ENCODE measurements at regions not wholly inside any gene's neighbourhood (a gene's known extent, or its start where the extent isn't known, plus 50 kb on each side); places are given as distances from the start of the nearest gene placed in this dataset.

GRCh38 chr18:8928044-8928443 lies 174.5 kb upstream of the NDUFV2 start:
- ATAC-seq (no peak), DNase-seq (ENCODE audit: low spot score) (no peak), FAIRE-seq (no peak)
- H3K4me3 ChIP-seq (replicated peaks in 1 of 3; ENCODE audit: insufficient read depth in 1 of 3, low read depth in 2 of 3, low read length in 3 of 3) = no peak overlapping the region
- no peak overlapping the region for H3K4me2 ChIP-seq (ENCODE audit: low read depth, low read length)
- no peak overlapping the region for H3K9ac ChIP-seq (ENCODE audit: insufficient read depth, low read depth, low read length)
- no peak overlapping the region for H2AFZ ChIP-seq (ENCODE audit: low read length)
- no peaks in the 10 kb centered on the region for H4K20me1 ChIP-seq (ENCODE audit: insufficient read depth, low read length)
- no peak for TF ChIP-seq ZNF781 (CRISPR knock-in tag; IDR thresholded peaks at IDR 0.05; ENCODE audit: borderline replicate concordance, not compliant biosample characterization)
- TF ChIP-seq CEBPB (IDR thresholded peaks at IDR 0.05; ENCODE audit: borderline replicate concordance, low read depth, low read length) = no peak
- no peak for TF ChIP-seq PHF20 (CRISPR knock-in tag; IDR thresholded peaks at IDR 0.05)
- no peak for TF ChIP-seq NFE2 (CRISPR knock-in tag; IDR thresholded peaks at IDR 0.05)
- TF ChIP-seq KDM1A (CRISPR knock-in tag; IDR thresholded peaks at IDR 0.05) = no peak
- TF ChIP-seq SP140L (CRISPR knock-in tag; IDR thresholded peaks at IDR 0.05; ENCODE audit: borderline replicate concordance) = no peak
- TF ChIP-seq ZSCAN31 (CRISPR knock-in tag; IDR thresholded peaks at IDR 0.05; ENCODE audit: low read depth) = no peak
- WGBS (ENCODE audit: low lambda C conversion rate) = 68% methylated on average over 2 of the region's 2 CpGs
- ChIA-PET CTCF (ENCODE audit: low intra/inter-chr PET ratio, low total read pairs) (no interaction called here), POLR2A (no interaction called here)
- no TSS peak for BruUV-seq (replicated peaks)
- no peak overlapping the region for H3K27ac ChIP-seq (ENCODE audit: extremely low read length, insufficient read depth, low read length)
- H3K9me3 ChIP-seq (ENCODE audit: low read length) = peaks cover 27% of the 10 kb centered on the region
- H3K27me3 ChIP-seq (ENCODE audit: control insufficient read depth in 1 of 2, insufficient read depth in 2 of 2, low read length in 2 of 2) = 0 out of 5 replicates have a peak, but pooled peaks cover 0 to 6% of the 10 kb centered on the region in 2 experiments
- no peaks in the 10 kb centered on the region for H3K36me3 ChIP-seq (replicated peaks in 1 of 2; ENCODE audit: control insufficient read depth in 1 of 2, insufficient read depth in 2 of 2, low read length in 2 of 2)
- no peaks in the 10 kb centered on the region for H3K79me2 ChIP-seq (ENCODE audit: insufficient read depth, low read length)
- in situ Hi-C loops (cut with HindIII; ENCODE audit: extremely low pct_ligation_motif_present, low pct_unique_long_range_greater_than_20kb) (no loop called here), intact Hi-C loops (cut with micrococcal nuclease; ENCODE audit: unreplicated experiment) (no loop called here)
- no peaks in the 10 kb centered on the region for H3K4me1 ChIP-seq (ENCODE audit: insufficient read depth, low read length)

DNA sequence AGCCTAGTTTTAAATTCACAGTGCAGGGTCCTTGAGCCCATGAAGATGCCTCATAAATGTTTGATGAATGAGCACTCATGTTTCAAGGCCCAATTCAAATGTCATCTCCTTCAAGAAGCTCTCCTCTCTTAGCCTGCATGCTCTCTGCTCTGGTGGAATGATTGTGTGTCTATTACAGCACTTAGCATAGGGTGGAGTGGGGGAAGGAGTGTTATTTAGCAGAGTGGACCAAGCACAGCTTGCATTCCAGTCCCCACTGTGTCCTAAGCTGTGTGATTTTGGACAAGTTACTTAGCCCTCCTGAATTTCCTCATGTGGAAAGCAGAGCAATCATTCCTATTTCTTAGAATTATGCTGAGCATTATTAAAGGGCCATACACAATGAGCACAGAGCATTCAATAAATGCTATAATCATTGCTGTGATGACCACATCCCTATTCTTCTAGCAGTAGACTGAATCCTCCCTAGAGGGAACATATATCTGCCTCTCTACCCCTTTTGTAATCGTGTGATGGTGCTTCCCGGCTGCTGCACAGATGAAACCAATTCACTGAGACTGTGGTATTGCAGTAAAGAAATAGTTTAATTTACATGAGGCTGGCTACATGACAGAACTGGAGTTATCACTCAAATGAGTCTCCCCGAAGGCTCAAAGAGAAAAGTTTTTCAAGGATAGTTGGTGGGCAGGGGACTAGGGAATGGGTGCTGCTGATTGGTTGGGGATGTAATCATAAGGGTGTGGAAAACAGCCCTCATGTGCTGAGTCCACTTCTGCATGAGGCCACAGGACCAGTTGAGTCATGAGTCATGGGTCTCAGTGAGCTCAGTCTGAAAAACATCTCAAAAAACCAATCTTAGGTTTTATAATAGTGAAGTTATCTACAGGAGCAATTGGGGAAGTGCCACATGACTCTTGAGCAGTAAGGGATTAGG lies 173.4 kb upstream of the NDUFV2 start:
- H3K79me2 ChIP-seq (ENCODE audit: insufficient read depth, low read length) = no peaks in the 10 kb centered on the region
- intact Hi-C loops (cut with micrococcal nuclease; ENCODE audit: unreplicated experiment) = no loop called here
- H3K27ac ChIP-seq (ENCODE audit: extremely low read length, insufficient read depth, low read length) = no peak overlapping the region
- 35% methylated on average over 3 of the region's 3 CpGs for WGBS (ENCODE audit: low lambda C conversion rate)
- DNase-seq (ENCODE audit: low spot score) (no peak), FAIRE-seq (no peak), ATAC-seq (no peak)
- in situ Hi-C loops (cut with HindIII; ENCODE audit: extremely low pct_ligation_motif_present, low pct_unique_long_range_greater_than_20kb) = no loop called here
- H2AFZ ChIP-seq (ENCODE audit: low read length) = no peak overlapping the region
- no peak overlapping the region for H3K4me3 ChIP-seq (replicated peaks in 1 of 3; ENCODE audit: insufficient read depth in 1 of 3, low read depth in 2 of 3, low read length in 3 of 3)
- H3K9me3 ChIP-seq (ENCODE audit: low read length) = peaks cover 27% of the 10 kb centered on the region
- H3K4me1 ChIP-seq (ENCODE audit: insufficient read depth, low read length) = no peaks in the 10 kb centered on the region
- ChIA-PET CTCF (ENCODE audit: low intra/inter-chr PET ratio, low total read pairs) (no interaction called here), POLR2A (no interaction called here)
- H3K36me3 ChIP-seq (replicated peaks in 1 of 2; ENCODE audit: control insufficient read depth in 1 of 2, insufficient read depth in 2 of 2, low read length in 2 of 2) = no peaks in the 10 kb centered on the region
- 0 out of 5 replicates have a peak, but pooled peaks cover 0 to 6% of the 10 kb centered on the region in 2 experiments for H3K27me3 ChIP-seq (ENCODE audit: control insufficient read depth in 1 of 2, insufficient read depth in 2 of 2, low read length in 2 of 2)
- H3K4me2 ChIP-seq (ENCODE audit: low read depth, low read length) = no peak overlapping the region
- no TSS peak for BruUV-seq (replicated peaks)
- H3K9ac ChIP-seq (ENCODE audit: insufficient read depth, low read depth, low read length) = no peak overlapping the region
- H4K20me1 ChIP-seq (ENCODE audit: insufficient read depth, low read length) = no peaks in the 10 kb centered on the region
- TF ChIP-seq POLR2A (IDR thresholded peaks at IDR 0.05; ENCODE audit: insufficient read depth in 1 of 2, low read depth in 2 of 2, low read length in 2 of 2) = no peak
- TF ChIP-seq ZC3H13 (CRISPR knock-in tag; IDR thresholded peaks at IDR 0.05) = no peak
- no peak for TF ChIP-seq NFATC3 (CRISPR knock-in tag; IDR thresholded peaks at IDR 0.05)
- no peak for TF ChIP-seq ZNF615 (CRISPR knock-in tag; IDR thresholded peaks at IDR 0.05; ENCODE audit: borderline replicate concordance)
- TF ChIP-seq ZNF121 (CRISPR knock-in tag; IDR thresholded peaks at IDR 0.05) = no peak
- no peak for TF ChIP-seq ZFP82 (CRISPR knock-in tag; IDR thresholded peaks at IDR 0.05; ENCODE audit: borderline replicate concordance)
- TF ChIP-seq, protein P1, sequence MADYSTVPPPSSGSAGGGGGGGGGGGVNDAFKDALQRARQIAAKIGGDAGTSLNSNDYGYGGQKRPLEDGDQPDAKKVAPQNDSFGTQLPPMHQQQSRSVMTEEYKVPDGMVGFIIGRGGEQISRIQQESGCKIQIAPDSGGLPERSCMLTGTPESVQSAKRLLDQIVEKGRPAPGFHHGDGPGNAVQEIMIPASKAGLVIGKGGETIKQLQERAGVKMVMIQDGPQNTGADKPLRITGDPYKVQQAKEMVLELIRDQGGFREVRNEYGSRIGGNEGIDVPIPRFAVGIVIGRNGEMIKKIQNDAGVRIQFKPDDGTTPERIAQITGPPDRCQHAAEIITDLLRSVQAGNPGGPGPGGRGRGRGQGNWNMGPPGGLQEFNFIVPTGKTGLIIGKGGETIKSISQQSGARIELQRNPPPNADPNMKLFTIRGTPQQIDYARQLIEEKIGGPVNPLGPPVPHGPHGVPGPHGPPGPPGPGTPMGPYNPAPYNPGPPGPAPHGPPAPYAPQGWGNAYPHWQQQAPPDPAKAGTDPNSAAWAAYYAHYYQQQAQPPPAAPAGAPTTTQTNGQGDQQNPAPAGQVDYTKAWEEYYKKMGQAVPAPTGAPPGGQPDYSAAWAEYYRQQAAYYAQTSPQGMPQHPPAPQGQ (CRISPR knock-in tag; IDR thresholded peaks at IDR 0.05; ENCODE audit: borderline replicate concordance) = no peak
- TF ChIP-seq, protein P2, sequence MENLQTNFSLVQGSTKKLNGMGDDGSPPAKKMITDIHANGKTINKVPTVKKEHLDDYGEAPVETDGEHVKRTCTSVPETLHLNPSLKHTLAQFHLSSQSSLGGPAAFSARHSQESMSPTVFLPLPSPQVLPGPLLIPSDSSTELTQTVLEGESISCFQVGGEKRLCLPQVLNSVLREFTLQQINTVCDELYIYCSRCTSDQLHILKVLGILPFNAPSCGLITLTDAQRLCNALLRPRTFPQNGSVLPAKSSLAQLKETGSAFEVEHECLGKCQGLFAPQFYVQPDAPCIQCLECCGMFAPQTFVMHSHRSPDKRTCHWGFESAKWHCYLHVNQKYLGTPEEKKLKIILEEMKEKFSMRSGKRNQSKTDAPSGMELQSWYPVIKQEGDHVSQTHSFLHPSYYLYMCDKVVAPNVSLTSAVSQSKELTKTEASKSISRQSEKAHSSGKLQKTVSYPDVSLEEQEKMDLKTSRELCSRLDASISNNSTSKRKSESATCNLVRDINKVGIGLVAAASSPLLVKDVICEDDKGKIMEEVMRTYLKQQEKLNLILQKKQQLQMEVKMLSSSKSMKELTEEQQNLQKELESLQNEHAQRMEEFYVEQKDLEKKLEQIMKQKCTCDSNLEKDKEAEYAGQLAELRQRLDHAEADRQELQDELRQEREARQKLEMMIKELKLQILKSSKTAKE (CRISPR knock-in tag; IDR thresholded peaks at IDR 0.05; ENCODE audit: borderline replicate concordance) = no peak
